Stomach (tissue), 8 donors: ENCODE measurements at regions not wholly inside any gene's neighbourhood (a gene's known extent, or its start where the extent isn't known, plus 50 kb on each side); places are given as distances from the start of the nearest gene placed in this dataset.
"Not testable (repeated sequence)": the region's sequence is repeated elsewhere in the genome, so short reads cannot be mapped to it uniquely, and the experiment has no call there.

Experiments used
- DNase-seq, 2 donors: peaks; one replicate each; pipeline versions ENCODE4 v3.0.0 to v3.0.0-alpha.2; 2013 to 2019
- H3K27ac ChIP-seq, 5 donors: fragments of 200-600 bp in 4 of 5; sonication (generic) in 4 of 5; one replicate each; pipeline ENCODE4 v1.5.1; 2013 to 2019; ENCODE audit warnings: mild to moderate bottlenecking in 1 of 5, moderate library complexity in 1 of 5
- H3K27me3 ChIP-seq, 3 donors: fragments of 200-600 bp; sonication (generic); one replicate each; pipeline ENCODE4 v1.5.1; 2017 to 2019; ENCODE audit warnings: mixed run types in 1 of 3
- H3K36me3 ChIP-seq, 4 donors: fragments of 200-600 bp; sonication (generic); 1 replicate in 3 of 4; 2 replicates in 1 of 4; pipeline ENCODE4 v1.5.1; 2016 to 2019
- H3K4me1 ChIP-seq, 4 donors: fragments of 200-600 bp; sonication (generic); one replicate each; pipeline ENCODE4 v1.5.1; 2016 to 2019
- H3K4me3 ChIP-seq, 4 donors: fragments of 200-600 bp; sonication (generic) in 3 of 4; one replicate each; pipeline ENCODE4 v1.5.1; 2016 to 2019; ENCODE audit warnings: mild to moderate bottlenecking in 1 of 4
- H3K9me3 ChIP-seq, 4 donors: fragments of 200-600 bp; sonication (generic); one replicate each; pipeline ENCODE4 v1.5.1; 2016 to 2019
- EP300 ChIP-seq: sonication (generic); formaldehyde crosslinking; IDR thresholded peaks from one replicate; pipeline ENCODE4 v1.6.1; 2017; ENCODE audit warnings: antibody characterized with exemption
- POLR2A ChIP-seq, 4 donors: fragments of 450-650 bp; IDR thresholded peaks; one replicate each; pipeline ENCODE4 v1.6.1; 2016; ENCODE audit warnings: antibody characterized with exemption in 4 of 4, control low read depth in 2 of 4, mild to moderate bottlenecking in 1 of 4, moderate library complexity in 1 of 4
- POLR2AphosphoS5 ChIP-seq, 3 donors: sonication (generic); formaldehyde crosslinking; IDR thresholded peaks; one replicate each; pipeline ENCODE4 v1.6.1; 2016; ENCODE audit warnings: antibody characterized with exemption in 3 of 3
- WGBS, 5 donors: extraction: QIAGEN DNeasy Blood & Tissue Kit in 3 of 5; methylation state at CpG; one replicate each; pipeline versions ENCODE4 v1.1.5 to v1.1.7; 2013 to 2018; 5-methylcytosine and 5-hydroxymethylcytosine counted together
- intact Hi-C: fragments of 100-400 bp; cut with DNase I; formaldehyde crosslinking; loops from one replicate; pipeline ENCODE4 v1.15.1; 2023; ENCODE audit warnings: low total_unique reads
- TF ChIP-seq, protein P1 (sequence below), 7 experiments: fragments of 450-650 bp in 4 of 7; fragments of 200-600 bp in 3 of 7; sonication (generic) in 3 of 7; IDR thresholded peaks; one replicate each; pipeline ENCODE4 v1.5.1; 2016 to 2019; ENCODE audit warnings: antibody characterized with exemption in 7 of 7, control low read depth in 2 of 7, mild to moderate bottlenecking in 1 of 7
- donor health status: healthy with polysubstance abuse.
- donor health status: Bipolar disorder and iron deficiency.
- donor health status: healthy.

DNA sequence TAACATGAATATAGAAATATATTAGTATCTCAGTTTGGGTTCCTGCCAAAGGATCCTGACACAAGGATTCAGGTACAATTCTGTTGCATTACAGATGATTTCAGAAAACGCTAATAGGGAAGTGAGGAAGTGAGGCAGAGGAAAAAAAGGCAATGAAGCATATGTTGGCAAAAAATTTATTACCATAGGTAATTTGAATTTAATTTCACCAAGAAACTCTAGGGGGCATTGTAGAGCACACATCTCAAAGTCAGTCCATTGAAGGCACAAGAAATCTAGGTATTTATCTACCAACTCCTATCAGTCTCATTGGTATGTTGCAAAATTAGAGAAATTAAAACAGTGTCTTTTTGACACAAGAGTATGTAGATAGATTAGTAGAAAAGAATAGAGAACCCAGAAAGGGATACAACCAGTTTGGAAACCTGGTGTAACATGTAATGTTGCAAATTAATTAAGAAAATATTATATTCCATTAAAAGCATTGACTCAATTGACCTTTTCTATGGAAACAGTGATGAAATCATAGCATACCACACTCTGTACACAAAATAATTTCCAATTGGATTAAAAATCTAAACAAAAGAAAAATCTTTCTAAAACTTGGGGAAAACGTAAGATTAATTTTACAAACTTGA, 104.9 kb upstream of the SNX7 start:
- peak in 1 of 2 donors; percentile 15 for DNase-seq
- WGBS, 5 donors = 51 to 60% (median 55%) methylated on average over 2 of the region's 2 CpGs
- Histone ChIP-seq H3K27me3 (no peaks in the 10 kb centered on the region), H3K27ac (no peak overlapping the region), H3K36me3 (no peaks in the 10 kb centered on the region), H3K4me1 (no peaks in the 10 kb centered on the region), H3K9me3 (no peaks in the 10 kb centered on the region), H3K4me3 (no peak overlapping the region)
- TF ChIP-seq, protein P1, sequence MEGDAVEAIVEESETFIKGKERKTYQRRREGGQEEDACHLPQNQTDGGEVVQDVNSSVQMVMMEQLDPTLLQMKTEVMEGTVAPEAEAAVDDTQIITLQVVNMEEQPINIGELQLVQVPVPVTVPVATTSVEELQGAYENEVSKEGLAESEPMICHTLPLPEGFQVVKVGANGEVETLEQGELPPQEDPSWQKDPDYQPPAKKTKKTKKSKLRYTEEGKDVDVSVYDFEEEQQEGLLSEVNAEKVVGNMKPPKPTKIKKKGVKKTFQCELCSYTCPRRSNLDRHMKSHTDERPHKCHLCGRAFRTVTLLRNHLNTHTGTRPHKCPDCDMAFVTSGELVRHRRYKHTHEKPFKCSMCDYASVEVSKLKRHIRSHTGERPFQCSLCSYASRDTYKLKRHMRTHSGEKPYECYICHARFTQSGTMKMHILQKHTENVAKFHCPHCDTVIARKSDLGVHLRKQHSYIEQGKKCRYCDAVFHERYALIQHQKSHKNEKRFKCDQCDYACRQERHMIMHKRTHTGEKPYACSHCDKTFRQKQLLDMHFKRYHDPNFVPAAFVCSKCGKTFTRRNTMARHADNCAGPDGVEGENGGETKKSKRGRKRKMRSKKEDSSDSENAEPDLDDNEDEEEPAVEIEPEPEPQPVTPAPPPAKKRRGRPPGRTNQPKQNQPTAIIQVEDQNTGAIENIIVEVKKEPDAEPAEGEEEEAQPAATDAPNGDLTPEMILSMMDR (IDR thresholded peaks at IDR 0.05) = peak in 1 of 7 experiments; percentile 25
- no peak for TF ChIP-seq POLR2AphosphoS5 (IDR thresholded peaks at IDR 0.05)
- intact Hi-C loops = no loop called here

DNA sequence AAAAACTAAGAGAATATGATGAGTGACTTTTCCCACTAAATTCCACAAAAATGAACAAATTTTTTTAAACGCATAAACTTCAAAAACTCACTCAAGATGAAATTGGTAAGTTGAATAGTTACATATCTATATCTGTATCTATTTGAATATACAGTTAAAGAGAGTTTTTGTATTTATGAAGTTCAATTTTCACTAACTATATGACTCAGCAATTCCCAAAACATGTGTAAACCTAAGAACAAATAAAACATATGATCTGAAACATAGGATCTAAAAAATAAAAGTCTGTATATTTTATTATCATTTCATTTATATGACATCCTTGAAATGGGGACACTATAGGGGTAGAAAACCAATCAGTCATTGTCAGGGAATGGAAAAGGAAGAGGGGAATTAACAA, 105.7 kb upstream of the SNX7 start:
- Histone ChIP-seq H3K27ac (no peak overlapping the region), H3K27me3 (no peaks in the 10 kb centered on the region), H3K36me3 (no peaks in the 10 kb centered on the region), H3K4me3 (no peak overlapping the region), H3K9me3 (no peaks in the 10 kb centered on the region), H3K4me1 (no peaks in the 10 kb centered on the region)
- no peak for DNase-seq
- WGBS, 5 donors = 82 to 98% (median 89%) methylated on average over 1 of the region's 1 CpG
- TF ChIP-seq, protein P1 (IDR thresholded peaks at IDR 0.05) = no peak
- TF ChIP-seq EP300 (no peak), POLR2A (IDR thresholded peaks at IDR 0.05) (no peak), POLR2AphosphoS5 (IDR thresholded peaks at IDR 0.05) (no peak)
- intact Hi-C loops = no loop called here

DNA sequence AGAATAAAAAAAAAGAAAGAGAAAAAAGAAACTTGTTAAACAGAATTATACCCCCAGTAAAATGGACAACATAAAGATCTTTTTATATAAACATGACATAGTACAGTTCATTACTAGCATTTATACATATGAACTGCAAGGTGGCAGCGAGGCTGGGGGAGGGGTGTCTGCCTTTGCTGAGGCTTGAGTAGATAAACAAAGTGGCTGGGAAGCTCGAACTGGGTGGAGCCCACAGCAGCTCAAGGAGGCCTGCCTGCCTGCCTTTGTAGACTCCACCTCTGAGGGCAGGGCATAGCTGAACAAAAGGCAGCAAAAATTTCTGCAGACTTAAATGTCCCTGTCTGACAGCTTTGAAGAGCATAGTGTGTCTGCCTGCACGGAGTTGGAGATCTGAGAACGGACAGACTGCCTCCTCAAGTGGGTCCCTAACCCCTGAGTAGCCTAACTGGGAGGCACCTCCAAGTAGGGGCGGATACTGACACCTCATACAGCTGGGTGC, 108.9 kb upstream of the SNX7 start:
- H3K36me3 ChIP-seq, H3K9me3 ChIP-seq, H3K27ac ChIP-seq, DNase-seq, H3K27me3 ChIP-seq, intact Hi-C loops, H3K4me3 ChIP-seq, H3K4me1 ChIP-seq: not testable (repeated sequence)
- 29 to 42% (median 37%) methylated on average over 5 of the region's 5 CpGs for WGBS, 5 donors

DNA sequence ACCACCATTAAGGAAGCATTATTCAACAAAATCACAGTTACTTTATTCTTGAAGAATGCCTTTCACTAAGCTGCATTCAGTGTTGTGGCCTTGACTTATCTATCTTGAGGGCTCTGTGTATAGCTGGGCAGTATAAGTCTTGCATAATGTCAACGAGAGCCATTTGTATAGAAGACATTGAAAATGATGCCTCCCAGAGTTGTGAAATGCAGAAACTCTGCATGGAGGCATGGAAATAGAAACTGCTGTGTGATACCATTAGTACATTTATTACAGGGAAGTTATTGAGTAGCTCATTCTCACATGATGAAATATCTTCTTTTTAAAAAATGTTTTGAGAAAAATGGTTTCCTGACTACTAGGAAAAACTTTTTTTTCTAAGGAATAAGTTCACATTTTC, 111.4 kb upstream of the SNX7 start:
- intact Hi-C loops = no loop called here
- no peaks in the 10 kb centered on the region for H3K27me3 ChIP-seq
- WGBS, 5 donors = 50 to 66% (median 56%) methylated on average over 1 of the region's 1 CpG
- no peaks in the 10 kb centered on the region for H3K4me1 ChIP-seq
- no peak overlapping the region for H3K4me3 ChIP-seq
- no peaks in the 10 kb centered on the region for H3K36me3 ChIP-seq
- TF ChIP-seq POLR2AphosphoS5 (IDR thresholded peaks at IDR 0.05) (no peak), POLR2A (IDR thresholded peaks at IDR 0.05) (no peak), EP300 (no peak)
- TF ChIP-seq, protein P1 (IDR thresholded peaks at IDR 0.05) = no peak
- DNase-seq = no peak
- H3K27ac ChIP-seq = no peak overlapping the region
- no peaks in the 10 kb centered on the region for H3K9me3 ChIP-seq

DNA sequence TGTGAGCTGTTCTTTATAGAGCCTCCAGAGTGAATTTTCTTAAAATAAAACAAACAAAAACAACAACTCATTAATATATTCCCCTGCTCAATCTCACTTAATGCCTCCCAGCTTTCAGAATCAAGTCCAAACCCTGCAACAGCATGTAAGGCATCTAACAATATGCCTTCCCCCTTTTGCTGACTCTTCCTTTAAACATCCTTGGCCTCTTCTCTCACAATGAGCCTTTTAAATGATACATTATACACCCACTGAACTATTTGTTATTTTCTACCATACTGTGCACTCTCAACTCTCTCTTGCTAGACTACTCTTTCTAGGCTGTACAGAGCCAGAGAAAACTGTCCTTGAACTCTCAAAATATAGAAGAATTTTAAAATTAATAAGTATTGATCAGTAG, 115.2 kb upstream of the SNX7 start:
- no peak for DNase-seq
- H3K4me3 ChIP-seq = no peak overlapping the region
- intact Hi-C loops = no loop called here
- H3K4me1 ChIP-seq = no peaks in the 10 kb centered on the region
- no peaks in the 10 kb centered on the region for H3K36me3 ChIP-seq
- H3K27ac ChIP-seq = no peak overlapping the region
- TF ChIP-seq EP300 (no peak), POLR2A (IDR thresholded peaks at IDR 0.05) (no peak), POLR2AphosphoS5 (IDR thresholded peaks at IDR 0.05) (no peak)
- TF ChIP-seq, protein P1 (IDR thresholded peaks at IDR 0.05) = no peak
- peaks cover 0 to 4% (median 0%) of the 10 kb centered on the region in 4 donors for H3K9me3 ChIP-seq
- H3K27me3 ChIP-seq = no peaks in the 10 kb centered on the region
